ENCODE measurements at regions not wholly inside any gene's neighbourhood (a gene's known extent, or its start where the extent isn't known, plus 50 kb on each side); places are given as distances from the start of the nearest gene placed in this dataset.

- Mint-ChIP-seq H3K4me1 (peaks cover 10% of the 10 kb centered on the region), H3K27me3 (ENCODE audit: insufficient read depth, low read depth, poor library complexity) (peaks cover 3% of the 10 kb centered on the region), H3K27ac (no peak overlapping the region), H3K4me3 (no peak overlapping the region), H3K9me3 (no peaks in the 10 kb centered on the region), H3K36me3 (ENCODE audit: low read depth) (no peaks in the 10 kb centered on the region)
- Histone ChIP-seq H3K36me3 (ENCODE audit: insufficient read depth) (no peaks in the 10 kb centered on the region), H3K9me2 (ENCODE audit: insufficient read depth) (peaks cover 12% of the 10 kb centered on the region), H2AFZ (no peak overlapping the region), H3K27ac (ENCODE audit: low read depth) (no peak overlapping the region), H3K4me2 (no peak overlapping the region), H4K20me1 (replicated peaks; ENCODE audit: insufficient read depth) (no peaks in the 10 kb centered on the region), H3K4me3 (no peak overlapping the region), H3F3A (replicated peaks; ENCODE audit: low read depth) (no peaks in the 10 kb centered on the region), H3K27me3 (ENCODE audit: insufficient read depth) (no peaks in the 10 kb centered on the region), H3K4me1 (ENCODE audit: insufficient read depth) (peaks cover 10% of the 10 kb centered on the region; the same call in 1 of the 2 replicates), H3K79me2 (replicated peaks; ENCODE audit: insufficient read depth) (no peaks in the 10 kb centered on the region)
- ATAC-seq: no peak
- no peak for DNase-seq (ENCODE audit: low spot score)
- TF ChIP-seq EZH2phosphoT487 (IDR thresholded peaks at IDR 0.05; ENCODE audit: unreplicated experiment) (no peak), ZNF331 (CRISPR knock-in tag; IDR thresholded peaks at IDR 0.05; ENCODE audit: low read depth) (no peak), CTCF (conservative IDR thresholded peaks at IDR 0.05; ENCODE audit: low read depth in 2 of 2) (no peak), POLR2AphosphoS5 (IDR thresholded peaks at IDR 0.05; ENCODE audit: low read depth) (no peak), ZNF114 (CRISPR knock-in tag; IDR thresholded peaks at IDR 0.05) (no peak), STAT1 (IDR thresholded peaks at IDR 0.05; ENCODE audit: unreplicated experiment) (no peak), JUNB (IDR thresholded peaks at IDR 0.05; ENCODE audit: unreplicated experiment) (no peak), REST (IDR thresholded peaks at IDR 0.05; ENCODE audit: unreplicated experiment) (no peak), NANOG (IDR thresholded peaks at IDR 0.05; ENCODE audit: borderline replicate concordance) (no peak), ZNF462 (CRISPR knock-in tag; IDR thresholded peaks at IDR 0.05) (no peak), CREB1 (CRISPR knock-in tag; IDR thresholded peaks at IDR 0.05; ENCODE audit: low read depth) (no peak), EZH2 (IDR thresholded peaks at IDR 0.05; ENCODE audit: low read depth, unreplicated experiment) (no peak), ETS1 (IDR thresholded peaks at IDR 0.05) (no peak)
Observed at GRCh38 chr5:17156463-17156862, 61.0 kb upstream of the BASP1 start.
